RPMI7951 (cell line): ENCODE measurements at regions not wholly inside any gene's neighbourhood (a gene's known extent, or its start where the extent isn't known, plus 50 kb on each side); places are given as distances from the start of the nearest gene placed in this dataset.
"Not testable (repeated sequence)": the region's sequence is repeated elsewhere in the genome, so short reads cannot be mapped to it uniquely, and the experiment has no call there.

ENCODE experiments used
- DNase-seq: peaks from one replicate; pipeline ENCODE4 v3.0.0-alpha.2; 2012; ENCODE audit warnings: low read depth

- DNase-seq: no peak
Observed at GRCh38 chr6:82576284-82576683, 212.7 kb downstream of the TPBG start.

- DNase-seq: no peak
Observed at GRCh38 chr6:82584194-82584695, 220.6 kb downstream of the TPBG start.

- DNase-seq: no peak
Observed at GRCh38 chr6:82584856-82585255, 221.2 kb downstream of the TPBG start.

GRCh38 chr6:82588020-82588419 is 224.4 kb downstream of the TPBG start:
- DNase-seq: peak; percentile 26

- no peak for DNase-seq
Observed at GRCh38 chr6:82588859-82589412, 225.3 kb downstream of the TPBG start.

- DNase-seq: peak; percentile 94
Observed at GRCh38 chr6:82589509-82590206, 226.0 kb downstream of the TPBG start.

- no peak for DNase-seq
Observed at GRCh38 chr6:82597201-82597600, 233.6 kb downstream of the TPBG start.

- DNase-seq: no peak
Observed at GRCh38 chr6:82602776-82603175, 239.2 kb downstream of the TPBG start.

- no peak for DNase-seq
Observed at GRCh38 chr6:82603871-82604270, 240.3 kb downstream of the TPBG start.

GRCh38 chr6:82607998-82608725 is 244.5 kb downstream of the TPBG start:
- DNase-seq: no peak

GRCh38 chr6:82608781-82609180 is 245.2 kb downstream of the TPBG start:
- DNase-seq: no peak

GRCh38 chr6:82611751-82612150 is 248.1 kb downstream of the TPBG start:
- DNase-seq: no peak

- DNase-seq: no peak
Observed at GRCh38 chr6:82612475-82613039, 248.9 kb downstream of the TPBG start.

- no peak for DNase-seq
Observed at GRCh38 chr6:82614518-82614917, 250.9 kb downstream of the TPBG start.

GRCh38 chr6:82616386-82617028 is 252.9 kb downstream of the TPBG start:
- no peak for DNase-seq

GRCh38 chr6:82617648-82618047 is 254.0 kb downstream of the TPBG start:
- DNase-seq: peak; percentile 7

GRCh38 chr6:82619573-82619972 is 256.0 kb downstream of the TPBG start:
- no peak for DNase-seq

- no peak for DNase-seq
Observed at GRCh38 chr6:82622461-82622860, 258.8 kb downstream of the TPBG start.

- no peak for DNase-seq
Observed at GRCh38 chr6:82624251-82624650, 260.6 kb downstream of the TPBG start.

GRCh38 chr6:82626946-82627345 is 263.3 kb downstream of the TPBG start:
- not testable (repeated sequence) for DNase-seq

- no peak for DNase-seq
Observed at GRCh38 chr6:82629921-82630320, 266.3 kb downstream of the TPBG start.

- DNase-seq: no peak
Observed at GRCh38 chr6:82641677-82642076, 278.1 kb downstream of the TPBG start.
